Activated CD4-positive, alpha-beta T cell treated with anti-CD3 and anti-CD28 coated beads, Interleukin-2, amount 10 ng/mL, durations not matched to agents 7 days and 5 days (primary cell): ENCODE measurements at regions not wholly inside any gene's neighbourhood (a gene's known extent, or its start where the extent isn't known, plus 50 kb on each side); places are given as distances from the start of the nearest gene placed in this dataset.
"Not testable (repeated sequence)": the region's sequence is repeated elsewhere in the genome, so short reads cannot be mapped to it uniquely, and the experiment has no call there.

ENCODE experiments used
- CTCF ChIA-PET: fragments of 350-600 bp; sonication (Branson Sonifier 250); formaldehyde crosslinking; loops from one replicate; lab custom pipeline; 2021; ENCODE audit warnings: antibody characterized with exemption; lab: Charles Lee
- POLR2A ChIA-PET: fragments of 350-600 bp; sonication (Branson Sonifier 250); formaldehyde crosslinking; loops from one replicate; lab custom pipeline; 2021; ENCODE audit warnings: antibody characterized with exemption; lab: Charles Lee
- DNase-seq: peaks from one replicate; pipeline ENCODE4 v3.0.0-alpha.2; 2020
- H3K27ac Mint-ChIP-seq: one replicate; pipeline ENCODE4 v1.8.0; 2021; ENCODE audit warnings: mild to moderate bottlenecking, moderate library complexity, mixed read lengths
- H3K27me3 Mint-ChIP-seq: one replicate; pipeline ENCODE4 v1.8.0; 2021; ENCODE audit warnings: mixed read lengths
- H3K36me3 Mint-ChIP-seq: one replicate; pipeline ENCODE4 v1.8.0; 2021; ENCODE audit warnings: low read depth, mixed read lengths
- H3K4me1 Mint-ChIP-seq: one replicate; pipeline ENCODE4 v1.8.0; 2021; ENCODE audit warnings: mixed read lengths
- H3K4me3 Mint-ChIP-seq: one replicate; pipeline ENCODE4 v1.8.0; 2021; ENCODE audit warnings: mild to moderate bottlenecking, moderate library complexity, mixed read lengths
- H3K9me3 Mint-ChIP-seq: one replicate; pipeline ENCODE4 v1.8.0; 2021; ENCODE audit warnings: mixed read lengths

- Mint-ChIP-seq H3K36me3 (no peaks in the 10 kb centered on the region), H3K27me3 (peaks cover 11% of the 10 kb centered on the region), H3K4me1 (no peaks in the 10 kb centered on the region), H3K9me3 (peaks cover 7% of the 10 kb centered on the region), H3K4me3 (no peak overlapping the region), H3K27ac (no peak overlapping the region)
- no peak for DNase-seq
- ChIA-PET CTCF (no interaction called here), POLR2A (no interaction called here)
Measured at GRCh38 chr11:11206484-11206883, 146.6 kb downstream of the CSNK2A3 start.

GRCh38 chr11:11202885-11203284 is 150.2 kb downstream of the CSNK2A3 start:
- Mint-ChIP-seq H3K36me3 (no peaks in the 10 kb centered on the region), H3K27me3 (peaks cover 13% of the 10 kb centered on the region), H3K4me3 (no peak overlapping the region), H3K4me1 (no peaks in the 10 kb centered on the region), H3K27ac (no peak overlapping the region), H3K9me3 (peaks cover 7% of the 10 kb centered on the region)
- DNase-seq = no peak
- ChIA-PET POLR2A (no interaction called here), CTCF (no interaction called here)

GRCh38 chr11:11201302-11201701 is 151.7 kb downstream of the CSNK2A3 start:
- H3K27me3 Mint-ChIP-seq = peaks cover 17% of the 10 kb centered on the region
- H3K9me3 Mint-ChIP-seq, DNase-seq, H3K36me3 Mint-ChIP-seq, H3K4me1 Mint-ChIP-seq, H3K27ac Mint-ChIP-seq, POLR2A ChIA-PET, CTCF ChIA-PET, H3K4me3 Mint-ChIP-seq: not testable (repeated sequence)

DNA sequence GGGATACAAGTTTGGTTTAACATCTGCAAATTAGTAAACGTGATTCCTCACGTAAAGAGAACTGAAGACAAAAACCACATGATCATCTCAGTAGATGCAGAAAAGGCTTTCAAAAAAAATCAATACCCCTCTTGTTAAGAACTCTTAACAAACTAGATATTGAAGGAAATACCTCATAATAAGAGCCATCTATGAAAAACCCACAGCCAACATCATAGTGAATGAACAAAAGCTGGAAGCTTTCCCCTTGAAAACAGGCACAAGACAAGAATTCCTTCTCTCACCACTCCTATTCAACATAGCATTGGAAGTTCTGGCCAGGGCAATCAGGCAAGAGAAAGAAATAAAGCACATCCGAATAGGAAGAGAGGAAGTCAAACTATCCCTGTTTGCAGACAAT is 160.5 kb downstream of the CSNK2A3 start:
- Mint-ChIP-seq H3K27me3 (peaks cover 21% of the 10 kb centered on the region), H3K4me1 (no peaks in the 10 kb centered on the region), H3K27ac (no peak overlapping the region), H3K4me3 (no peak overlapping the region), H3K36me3 (peaks cover 2% of the 10 kb centered on the region), H3K9me3 (peaks cover 5% of the 10 kb centered on the region)
- ChIA-PET POLR2A (no interaction called here), CTCF (no interaction called here)
- DNase-seq = no peak

DNA sequence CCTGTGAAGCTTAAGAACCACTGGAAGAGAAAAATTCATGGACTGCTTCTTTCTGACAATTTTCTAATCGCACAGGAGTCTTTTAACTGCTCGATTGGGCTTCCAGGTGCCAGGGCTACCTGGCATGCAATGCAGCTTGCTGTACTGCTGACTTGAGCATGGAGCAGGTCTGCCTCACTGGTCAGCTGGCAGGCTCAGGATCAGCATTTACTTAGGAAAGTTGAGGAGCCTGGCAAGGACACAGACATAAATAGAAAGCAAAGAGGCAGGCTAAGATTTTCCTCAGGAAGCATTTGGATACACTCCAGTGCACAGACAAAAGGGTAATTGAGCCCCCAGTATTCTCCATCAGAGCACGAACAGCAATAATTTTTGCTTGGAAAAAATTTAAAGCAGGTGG is 163.5 kb downstream of the CSNK2A3 start:
- ChIA-PET POLR2A (no interaction called here), CTCF (no interaction called here)
- no peak for DNase-seq
- no peak overlapping the region for H3K4me3 Mint-ChIP-seq
- peaks cover 5% of the 10 kb centered on the region for H3K9me3 Mint-ChIP-seq
- H3K27me3 Mint-ChIP-seq = peaks cover 19% of the 10 kb centered on the region
- peaks cover 2% of the 10 kb centered on the region for H3K36me3 Mint-ChIP-seq
- no peak overlapping the region for H3K27ac Mint-ChIP-seq
- H3K4me1 Mint-ChIP-seq = no peaks in the 10 kb centered on the region

DNA sequence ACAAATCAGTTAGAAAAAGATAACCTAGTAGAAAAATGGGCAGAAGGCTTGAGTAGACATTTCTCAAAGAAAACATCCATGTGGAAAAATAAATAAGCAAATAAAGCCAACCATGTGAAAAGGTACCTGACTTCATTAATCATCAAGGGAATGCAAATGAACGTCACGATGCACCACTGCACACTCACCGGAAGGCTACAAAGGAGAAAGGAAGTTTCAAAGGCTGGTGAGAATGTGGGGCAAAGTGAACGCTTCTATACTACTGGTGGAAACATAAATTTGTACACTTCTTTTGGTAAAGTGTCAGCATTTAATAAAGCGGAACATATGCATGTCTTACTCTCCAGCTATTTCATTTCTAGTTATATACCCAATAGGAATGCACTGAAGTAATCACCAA is 166.8 kb downstream of the CSNK2A3 start:
- Mint-ChIP-seq H3K27ac (no peak overlapping the region), H3K27me3 (peaks cover 7% of the 10 kb centered on the region), H3K9me3 (no peaks in the 10 kb centered on the region), H3K4me3 (no peak overlapping the region), H3K4me1 (no peaks in the 10 kb centered on the region), H3K36me3 (peaks cover 2% of the 10 kb centered on the region)
- ChIA-PET POLR2A (no interaction called here), CTCF (no interaction called here)
- no peak for DNase-seq

- no peaks in the 10 kb centered on the region for H3K4me1 Mint-ChIP-seq
- CTCF ChIA-PET = no interaction called here
- no peak for DNase-seq
- H3K27me3 Mint-ChIP-seq = no peaks in the 10 kb centered on the region
- POLR2A ChIA-PET = no interaction called here
- H3K36me3 Mint-ChIP-seq = no peaks in the 10 kb centered on the region
- no peak overlapping the region for H3K4me3 Mint-ChIP-seq
- H3K27ac Mint-ChIP-seq = no peak overlapping the region
- no peaks in the 10 kb centered on the region for H3K9me3 Mint-ChIP-seq
Measured at GRCh38 chr11:11182261-11182660, 170.8 kb downstream of the CSNK2A3 start.

DNA sequence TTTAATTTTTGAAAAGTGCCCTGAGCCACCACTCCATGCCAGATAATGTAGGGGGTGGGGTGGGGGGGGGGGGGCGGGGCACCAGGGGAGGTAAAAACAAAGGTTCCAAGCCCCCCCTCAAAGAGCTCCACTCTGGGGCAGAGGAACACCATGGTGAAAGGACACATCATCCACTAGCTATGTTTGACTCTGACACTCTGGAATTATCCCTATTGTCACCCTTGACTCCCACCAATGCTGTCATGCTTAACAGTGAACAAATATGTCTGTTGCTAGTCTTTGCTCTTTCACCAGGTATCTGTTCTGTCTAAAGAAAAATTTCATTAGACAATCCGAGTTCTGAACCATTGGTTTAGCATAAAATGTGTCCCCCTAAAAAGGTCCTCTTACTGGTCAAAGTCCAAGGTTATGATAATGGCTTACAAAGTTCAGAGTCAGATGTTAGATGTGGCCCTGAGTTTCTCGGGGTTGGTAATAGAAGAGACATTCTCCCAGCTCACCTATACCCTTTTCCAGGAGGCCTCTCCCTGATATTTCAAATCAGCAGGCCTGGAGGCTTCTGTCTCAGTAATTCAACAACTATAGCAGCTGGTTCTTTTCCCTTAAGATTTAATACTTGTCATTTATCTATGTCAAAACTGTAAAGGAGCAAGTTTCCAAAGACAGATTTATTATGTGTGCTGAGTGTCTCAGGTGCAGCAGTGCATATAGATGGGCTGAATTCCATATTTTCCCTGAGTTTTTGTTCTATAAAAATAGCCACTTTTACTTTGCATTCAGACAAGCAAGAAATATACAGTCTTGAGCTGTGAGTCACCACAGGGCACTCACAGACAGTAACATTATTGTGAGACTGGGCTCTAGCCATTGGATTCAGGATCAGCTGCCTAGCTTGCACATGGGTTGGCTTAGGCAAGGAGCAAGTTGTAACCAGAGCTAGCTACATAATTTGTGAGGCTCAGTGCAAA is 174.1 kb downstream of the CSNK2A3 start:
- CTCF ChIA-PET = interaction anchor here (0.7 to 1.1 kb wide), 2 partner anchors 15 to 151 kb away, joined by 3 to 4 read pairs; no protein-coding TSS in a partner anchor
- Mint-ChIP-seq H3K27ac (no peak overlapping the region), H3K27me3 (peaks cover 2% of the 10 kb centered on the region), H3K9me3 (no peaks in the 10 kb centered on the region), H3K4me3 (no peak overlapping the region), H3K4me1 (no peaks in the 10 kb centered on the region), H3K36me3 (no peaks in the 10 kb centered on the region)
- no peak for DNase-seq
- POLR2A ChIA-PET = no interaction called here

GRCh38 chr11:11177156-11177808 is 175.8 kb downstream of the CSNK2A3 start:
- POLR2A ChIA-PET = no interaction called here
- Mint-ChIP-seq H3K27ac (no peak overlapping the region), H3K4me1 (peaks cover under 1% of the 10 kb centered on the region), H3K9me3 (no peaks in the 10 kb centered on the region), H3K4me3 (no peak overlapping the region), H3K27me3 (peaks cover 2% of the 10 kb centered on the region), H3K36me3 (no peaks in the 10 kb centered on the region)
- CTCF ChIA-PET = no interaction called here
- no peak for DNase-seq

GRCh38 chr11:11173316-11174025 is 179.6 kb downstream of the CSNK2A3 start:
- no peaks in the 10 kb centered on the region for H3K9me3 Mint-ChIP-seq
- H3K36me3 Mint-ChIP-seq = no peaks in the 10 kb centered on the region
- H3K27me3 Mint-ChIP-seq = peaks cover 2% of the 10 kb centered on the region
- CTCF ChIA-PET = interaction anchor here (0.8 to 1.1 kb wide), 2 partner anchors 14 to 161 kb away, joined by 3 read pairs; no protein-coding TSS in a partner anchor
- POLR2A ChIA-PET = no interaction called here
- H3K4me3 Mint-ChIP-seq = no peak overlapping the region
- peaks cover 10% of the 10 kb centered on the region for H3K4me1 Mint-ChIP-seq
- H3K27ac Mint-ChIP-seq = no peak overlapping the region
- DNase-seq = no peak

GRCh38 chr11:11171854-11172253 is 181.2 kb downstream of the CSNK2A3 start:
- Mint-ChIP-seq H3K27me3 (peaks cover 2% of the 10 kb centered on the region), H3K4me1 (peaks cover 10% of the 10 kb centered on the region), H3K9me3 (no peaks in the 10 kb centered on the region), H3K36me3 (no peaks in the 10 kb centered on the region), H3K27ac (peak overlapping the region; percentile 11), H3K4me3 (no peak overlapping the region)
- peak; percentile 53 for DNase-seq
- POLR2A ChIA-PET = no interaction called here
- CTCF ChIA-PET = interaction anchor here (0.6 kb wide), 1 partner anchor 362 kb away, joined by 4 read pairs; no protein-coding TSS in a partner anchor

- peaks cover 10% of the 10 kb centered on the region for H3K4me1 Mint-ChIP-seq
- no peak overlapping the region for H3K4me3 Mint-ChIP-seq
- H3K27me3 Mint-ChIP-seq = peaks cover 2% of the 10 kb centered on the region
- POLR2A ChIA-PET = no interaction called here
- H3K27ac Mint-ChIP-seq = no peak overlapping the region
- H3K9me3 Mint-ChIP-seq = no peaks in the 10 kb centered on the region
- no peaks in the 10 kb centered on the region for H3K36me3 Mint-ChIP-seq
- DNase-seq = no peak
- CTCF ChIA-PET = interaction anchor here (0.6 kb wide), 1 partner anchor 362 kb away, joined by 4 read pairs; no protein-coding TSS in a partner anchor
Measured at GRCh38 chr11:11171285-11171684, 181.8 kb downstream of the CSNK2A3 start.
